T-helper 2 cell treated with Interferon-gamma antibody and Interleukin-4, amounts not matched to agents 5 μg/mL and 100 μg/mL, for 36 hours (primary cell): ENCODE measurements at regions not wholly inside any gene's neighbourhood (a gene's known extent, or its start where the extent isn't known, plus 50 kb on each side); places are given as distances from the start of the nearest gene placed in this dataset.
A peak's percentile ranks its signal among the peaks of the same experiment; 100 is the strongest.
"Not testable (repeated sequence)": the region's sequence is repeated elsewhere in the genome, so short reads cannot be mapped to it uniquely, and the experiment has no call there.

Experiments used
- DNase-seq: peaks from one replicate; pipeline ENCODE4 v3.0.0; 2021; ENCODE audit warnings: low spot score
- H3K27ac Mint-ChIP-seq: one replicate; pipeline ENCODE4 v1.8.0; 2021; ENCODE audit warnings: mild to moderate bottlenecking, mixed read lengths
- H3K27me3 Mint-ChIP-seq: one replicate; pipeline ENCODE4 v1.8.0; 2021; ENCODE audit warnings: low read depth, mixed read lengths
- H3K36me3 Mint-ChIP-seq: one replicate; pipeline ENCODE4 v1.8.0; 2021; ENCODE audit warnings: low read depth, mixed read lengths
- H3K4me1 Mint-ChIP-seq: one replicate; pipeline ENCODE4 v1.8.0; 2021; ENCODE audit warnings: low read depth, mixed read lengths
- H3K4me3 Mint-ChIP-seq: one replicate; pipeline ENCODE4 v1.8.0; 2022; ENCODE audit warnings: mild to moderate bottlenecking, moderate library complexity, mixed read lengths
- H3K9me3 Mint-ChIP-seq: one replicate; pipeline ENCODE4 v1.8.0; 2021; ENCODE audit warnings: mixed read lengths

DNA sequence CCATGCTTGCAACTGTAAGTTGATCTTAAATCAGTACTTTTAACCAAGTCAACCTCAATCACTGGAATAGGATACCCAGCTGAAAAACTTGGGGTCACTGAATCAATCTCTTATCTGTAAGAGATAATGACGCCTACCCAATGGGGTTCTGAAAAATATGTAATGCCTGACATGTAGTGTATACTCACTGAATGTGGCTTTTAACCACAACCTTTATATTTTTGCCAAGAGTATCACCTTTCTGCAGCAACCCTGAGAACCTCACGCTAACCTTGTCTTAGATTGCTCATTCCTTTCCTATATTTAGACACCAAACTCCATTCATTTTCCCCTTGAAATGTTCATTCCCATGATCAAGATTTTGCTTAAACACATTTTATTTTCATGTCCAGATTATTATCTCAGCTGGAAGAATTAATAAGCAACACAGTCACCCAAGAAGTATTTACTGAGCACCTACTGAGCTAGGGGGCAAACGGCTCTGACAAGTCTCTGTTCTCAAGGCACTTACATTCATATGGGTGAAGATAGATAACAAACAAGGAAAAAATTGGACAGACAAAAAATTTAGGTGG, 82.7 kb upstream of the GBA3 start:
- Mint-ChIP-seq H3K4me1 (peaks cover 41% of the 10 kb centered on the region), H3K4me3 (peak overlapping the region; percentile 58), H3K27ac (peak overlapping the region; percentile 59)
- not testable (repeated sequence) for H3K36me3 Mint-ChIP-seq, H3K9me3 Mint-ChIP-seq, H3K27me3 Mint-ChIP-seq
- DNase-seq, result peak; percentile 20

- H3K27me3 Mint-ChIP-seq, result no peaks in the 10 kb centered on the region
- H3K9me3 Mint-ChIP-seq, result peaks cover 3% of the 10 kb centered on the region
- no peak for DNase-seq
- peaks cover 3% of the 10 kb centered on the region for H3K36me3 Mint-ChIP-seq
- H3K4me1 Mint-ChIP-seq, result peaks cover 15% of the 10 kb centered on the region
- no peak overlapping the region for H3K4me3 Mint-ChIP-seq
- no peak overlapping the region for H3K27ac Mint-ChIP-seq
These were observed 78.6 kb upstream of the GBA3 start for GRCh38 chr4:22614114-22614513.

DNA sequence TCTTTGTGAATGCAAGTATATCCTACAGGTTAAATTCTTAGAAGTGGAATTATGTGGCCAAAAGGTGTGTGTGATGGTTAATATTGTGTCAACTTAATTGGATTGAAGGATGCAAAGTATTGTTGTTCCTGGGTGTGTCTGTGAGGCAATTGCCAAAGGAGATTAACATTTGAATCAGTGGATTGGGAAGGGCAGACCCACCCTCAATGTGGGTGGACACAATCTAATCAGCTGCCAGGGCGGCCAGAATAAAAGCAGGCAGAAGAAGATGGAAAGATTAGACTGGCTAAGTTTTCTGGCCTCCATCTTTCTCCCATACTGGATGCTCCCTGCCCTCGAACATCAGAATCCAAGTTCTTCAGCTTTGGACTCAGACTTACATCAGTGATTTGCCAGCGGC, 76.2 kb upstream of the GBA3 start:
- Mint-ChIP-seq H3K27me3 (no peaks in the 10 kb centered on the region), H3K4me3 (no peak overlapping the region), H3K9me3 (no peaks in the 10 kb centered on the region), H3K27ac (no peak overlapping the region), H3K4me1 (no peaks in the 10 kb centered on the region), H3K36me3 (no peaks in the 10 kb centered on the region)
- no peak for DNase-seq

DNA sequence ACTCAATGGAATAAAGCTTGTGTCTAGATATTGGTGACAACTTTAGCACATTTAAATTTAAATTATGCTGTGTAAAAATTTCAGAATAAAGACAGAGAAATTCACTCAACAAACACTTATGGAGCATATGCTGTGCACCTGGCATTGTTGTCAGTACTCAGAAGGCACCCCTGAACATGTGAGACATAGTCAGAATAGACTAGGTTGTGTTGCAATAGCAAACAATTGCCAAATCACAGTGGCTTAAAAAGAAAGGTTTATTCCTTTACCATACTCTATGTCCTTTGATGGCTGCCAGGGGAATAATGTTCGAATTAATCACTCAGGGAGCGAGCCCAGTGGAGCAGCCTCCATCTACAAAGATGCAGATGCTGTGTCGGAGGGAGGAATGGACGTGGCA, 72.6 kb upstream of the GBA3 start:
- H3K27ac Mint-ChIP-seq, H3K4me1 Mint-ChIP-seq, H3K27me3 Mint-ChIP-seq, H3K4me3 Mint-ChIP-seq, DNase-seq, H3K36me3 Mint-ChIP-seq, H3K9me3 Mint-ChIP-seq: not testable (repeated sequence)

DNA sequence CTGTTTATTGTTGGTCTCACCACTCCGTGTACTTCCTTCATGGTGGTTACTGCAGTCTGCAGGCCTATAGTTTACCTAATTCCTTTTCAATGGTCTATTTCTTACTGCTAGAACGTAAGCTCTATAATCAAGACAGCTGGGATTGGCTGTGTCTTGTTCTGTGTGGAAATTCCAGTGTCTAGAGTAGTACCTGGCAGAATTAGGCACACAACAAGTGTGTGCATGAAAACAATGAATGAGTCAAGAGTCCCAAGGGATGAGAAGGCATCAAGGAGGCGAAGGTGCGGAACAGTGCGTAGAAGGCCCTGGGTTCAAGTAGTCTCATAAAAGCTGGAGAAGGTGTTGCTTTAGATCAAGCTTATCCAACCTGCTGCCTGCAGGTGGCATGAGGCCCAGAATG, 70.8 kb upstream of the GBA3 start:
- H3K4me3 Mint-ChIP-seq, H3K27ac Mint-ChIP-seq, H3K4me1 Mint-ChIP-seq, DNase-seq, H3K27me3 Mint-ChIP-seq, H3K9me3 Mint-ChIP-seq, H3K36me3 Mint-ChIP-seq: not testable (repeated sequence)

DNA sequence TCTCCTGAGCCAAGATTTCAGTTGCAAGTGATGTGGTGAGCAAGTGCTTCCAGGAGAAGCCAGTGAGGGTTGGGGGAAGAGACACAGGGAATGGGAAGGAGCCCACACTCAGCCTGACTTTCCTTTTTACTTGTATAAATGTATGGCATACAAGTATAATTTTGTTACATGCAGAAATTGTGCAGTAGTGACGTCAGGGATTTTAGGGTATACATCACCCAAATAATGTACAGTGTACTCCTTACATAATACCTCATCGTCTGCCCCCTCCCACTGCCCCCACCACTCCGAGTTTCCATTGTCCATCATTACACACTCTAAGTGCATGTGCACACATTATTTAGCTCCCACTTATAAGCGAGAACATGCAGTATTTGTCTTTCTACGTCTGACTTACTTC, 68.7 kb upstream of the GBA3 start:
- H3K27ac Mint-ChIP-seq, result not testable (repeated sequence)

GRCh38 chr4:22625311-22625710, 67.4 kb upstream of the GBA3 start:
- Mint-ChIP-seq H3K4me1 (peaks cover 5% of the 10 kb centered on the region), H3K27ac (no peak overlapping the region)

More for the DNA sequence above, 68.7 kb upstream of the GBA3 start:
- not testable (repeated sequence) for H3K4me3 Mint-ChIP-seq, DNase-seq, H3K36me3 Mint-ChIP-seq, H3K27me3 Mint-ChIP-seq, H3K9me3 Mint-ChIP-seq, H3K4me1 Mint-ChIP-seq

GRCh38 chr4:22627851-22628250, 64.9 kb upstream of the GBA3 start:
- H3K27me3 Mint-ChIP-seq, H3K4me1 Mint-ChIP-seq, H3K27ac Mint-ChIP-seq, H3K9me3 Mint-ChIP-seq, H3K4me3 Mint-ChIP-seq, DNase-seq, H3K36me3 Mint-ChIP-seq: not testable (repeated sequence)

More at GRCh38 chr4:22625311-22625710, 67.4 kb upstream of the GBA3 start:
- no peak overlapping the region for H3K4me3 Mint-ChIP-seq
- H3K9me3 Mint-ChIP-seq, result no peaks in the 10 kb centered on the region
- no peak for DNase-seq
- H3K36me3 Mint-ChIP-seq, result no peaks in the 10 kb centered on the region
- H3K27me3 Mint-ChIP-seq, result no peaks in the 10 kb centered on the region

- not testable (repeated sequence) for H3K9me3 Mint-ChIP-seq, H3K4me3 Mint-ChIP-seq
These were observed 62.4 kb upstream of the GBA3 start for GRCh38 chr4:22630161-22630975.

GRCh38 chr4:22631167-22631566, 61.6 kb upstream of the GBA3 start:
- not testable (repeated sequence) for H3K9me3 Mint-ChIP-seq, DNase-seq, H3K4me1 Mint-ChIP-seq, H3K27me3 Mint-ChIP-seq, H3K4me3 Mint-ChIP-seq, H3K27ac Mint-ChIP-seq, H3K36me3 Mint-ChIP-seq

More at GRCh38 chr4:22630161-22630975, 62.4 kb upstream of the GBA3 start:
- not testable (repeated sequence) for H3K4me1 Mint-ChIP-seq, H3K27ac Mint-ChIP-seq, DNase-seq, H3K36me3 Mint-ChIP-seq, H3K27me3 Mint-ChIP-seq

DNA sequence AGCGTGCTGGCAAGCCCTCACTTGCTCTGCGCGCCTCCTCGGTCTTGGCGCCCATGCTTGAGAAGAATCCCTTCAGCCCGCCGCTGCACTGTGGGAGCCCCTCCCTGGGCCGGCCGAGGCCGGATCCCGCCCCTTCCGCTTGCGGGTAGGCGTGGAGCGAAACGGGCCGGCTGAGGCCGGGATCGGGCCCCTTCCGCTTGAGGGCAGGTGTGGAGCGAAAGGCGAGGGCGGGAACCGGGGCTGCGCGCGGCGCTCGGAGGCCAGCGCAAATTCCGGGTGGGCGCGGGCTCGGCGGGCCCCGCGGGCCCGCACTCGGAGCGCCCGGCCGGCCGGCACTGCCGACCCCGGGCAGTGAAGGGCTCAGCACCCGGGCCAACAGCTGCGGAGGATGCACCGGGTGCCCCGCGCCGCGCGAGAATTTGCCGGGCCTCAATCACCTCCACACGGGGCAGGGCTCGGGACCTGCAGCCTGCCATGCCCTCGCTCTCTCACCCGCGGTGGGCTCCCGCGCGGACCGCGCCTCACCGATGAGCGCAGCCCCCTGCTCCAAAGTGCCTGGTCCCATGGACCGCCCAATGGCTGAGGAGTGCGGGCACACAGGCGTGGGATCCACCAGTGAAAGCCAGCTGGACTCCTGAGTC, 58.1 kb upstream of the GBA3 start:
- no peak overlapping the region for H3K27ac Mint-ChIP-seq

DNA sequence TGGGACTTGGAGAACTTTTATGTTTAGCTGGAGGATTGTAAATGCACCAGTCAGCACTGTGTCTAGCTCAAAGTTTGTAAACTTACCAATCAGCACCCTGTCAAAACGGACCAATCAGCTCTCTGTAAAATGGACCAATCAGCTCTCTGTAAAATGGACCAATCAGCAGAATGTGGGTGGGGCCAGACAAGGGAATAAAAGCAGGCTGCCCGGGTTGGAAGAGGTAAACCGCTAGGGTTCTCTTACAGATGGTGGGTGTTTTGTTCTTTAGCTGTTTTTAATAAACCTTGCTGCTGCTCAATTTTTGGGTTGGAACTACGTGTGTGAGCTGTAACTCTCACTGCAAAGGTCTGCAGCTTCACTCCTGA, 57.6 kb upstream of the GBA3 start:
- not testable (repeated sequence) for DNase-seq, H3K27ac Mint-ChIP-seq, H3K4me1 Mint-ChIP-seq, H3K4me3 Mint-ChIP-seq, H3K36me3 Mint-ChIP-seq, H3K27me3 Mint-ChIP-seq
- peaks cover 15% of the 10 kb centered on the region for H3K9me3 Mint-ChIP-seq

More for the DNA sequence above, 58.1 kb upstream of the GBA3 start:
- Mint-ChIP-seq H3K36me3 (no peaks in the 10 kb centered on the region), H3K4me1 (no peaks in the 10 kb centered on the region), H3K27me3 (no peaks in the 10 kb centered on the region), H3K4me3 (no peak overlapping the region), H3K9me3 (peaks cover 11% of the 10 kb centered on the region)
- DNase-seq, result no peak

DNA sequence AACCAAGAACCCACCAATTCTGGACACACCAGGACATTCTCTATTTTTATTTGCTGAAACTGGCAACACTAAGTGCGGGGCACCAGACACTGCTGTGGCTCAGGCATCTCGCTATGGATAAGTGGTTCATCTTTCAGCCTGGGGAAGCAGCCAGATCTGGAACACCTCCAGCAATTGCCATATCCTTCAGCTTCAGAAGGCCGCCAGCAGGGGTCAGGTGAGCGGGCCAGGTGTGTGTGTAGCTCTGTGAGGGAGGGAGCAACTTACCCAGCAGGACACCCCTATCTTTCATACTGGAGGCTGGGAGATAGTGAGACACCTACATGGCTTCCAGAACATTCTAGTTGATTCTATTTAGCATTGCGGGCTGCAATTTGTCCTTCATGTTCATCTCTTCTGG, 57.0 kb upstream of the GBA3 start:
- no peak overlapping the region for H3K27ac Mint-ChIP-seq
- peaks cover 20% of the 10 kb centered on the region for H3K9me3 Mint-ChIP-seq
- H3K36me3 Mint-ChIP-seq, result peaks cover 3% of the 10 kb centered on the region
- H3K4me1 Mint-ChIP-seq, result no peaks in the 10 kb centered on the region
- H3K4me3 Mint-ChIP-seq, result no peak overlapping the region
- no peak for DNase-seq
- no peaks in the 10 kb centered on the region for H3K27me3 Mint-ChIP-seq

DNA sequence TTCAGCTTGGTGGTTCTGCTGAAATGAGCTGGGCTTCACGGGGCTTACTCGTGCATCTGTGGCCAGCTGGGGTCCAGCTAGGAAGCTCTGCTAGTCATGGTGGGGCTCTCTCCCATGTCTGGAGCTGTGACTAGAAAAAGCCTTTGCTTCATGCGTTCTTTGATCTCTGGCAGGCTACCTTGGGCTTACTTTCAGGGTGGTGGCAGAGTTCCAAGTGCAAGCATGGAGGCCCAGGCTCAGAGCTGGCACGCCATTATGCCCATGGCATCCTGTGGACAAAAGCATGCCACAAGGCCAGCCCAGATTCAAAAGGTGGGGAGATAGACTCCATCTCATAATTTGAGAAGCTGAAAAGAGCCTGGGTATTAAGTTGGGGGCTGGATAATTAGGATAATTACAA, 55.4 kb upstream of the GBA3 start:
- Mint-ChIP-seq H3K27ac (no peak overlapping the region), H3K4me1 (no peaks in the 10 kb centered on the region), H3K36me3 (peaks cover 5% of the 10 kb centered on the region), H3K4me3 (no peak overlapping the region), H3K27me3 (no peaks in the 10 kb centered on the region), H3K9me3 (peaks cover 35% of the 10 kb centered on the region)
- no peak for DNase-seq
